ENCODE measurements at regions not wholly inside any gene's neighbourhood (a gene's known extent, or its start where the extent isn't known, plus 50 kb on each side); places are given as distances from the start of the nearest gene placed in this dataset.

DNA sequence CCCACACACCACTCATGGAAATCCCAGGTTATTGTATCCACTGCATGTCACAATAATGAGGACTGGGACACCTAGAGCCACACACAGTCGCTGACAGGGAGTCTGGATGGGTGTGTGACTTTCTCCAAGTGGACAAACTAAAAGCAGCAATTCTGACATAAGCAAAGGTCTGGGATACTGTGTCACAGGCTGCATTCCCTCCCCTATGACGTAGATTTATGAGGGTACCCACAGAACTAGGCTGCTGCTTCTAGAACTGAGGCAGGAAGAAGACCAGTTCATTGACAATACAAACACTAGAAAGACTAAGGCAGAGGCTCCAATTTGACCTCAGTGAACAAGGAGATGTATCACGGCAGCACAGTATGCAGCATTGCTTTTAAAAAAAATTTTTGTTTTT is 63.6 kb upstream of the TBCA start (continued):
- no peak for TF ChIP-seq GATA2 (CRISPR knock-in tag; IDR thresholded peaks at IDR 0.05)
- TF ChIP-seq RXRA (IDR thresholded peaks at IDR 0.05; ENCODE audit: borderline replicate concordance, low read depth) = no peak
- TF ChIP-seq MEF2A (IDR thresholded peaks at IDR 0.05; ENCODE audit: borderline replicate concordance, low read depth) = no peak
- TF ChIP-seq, protein P1, sequence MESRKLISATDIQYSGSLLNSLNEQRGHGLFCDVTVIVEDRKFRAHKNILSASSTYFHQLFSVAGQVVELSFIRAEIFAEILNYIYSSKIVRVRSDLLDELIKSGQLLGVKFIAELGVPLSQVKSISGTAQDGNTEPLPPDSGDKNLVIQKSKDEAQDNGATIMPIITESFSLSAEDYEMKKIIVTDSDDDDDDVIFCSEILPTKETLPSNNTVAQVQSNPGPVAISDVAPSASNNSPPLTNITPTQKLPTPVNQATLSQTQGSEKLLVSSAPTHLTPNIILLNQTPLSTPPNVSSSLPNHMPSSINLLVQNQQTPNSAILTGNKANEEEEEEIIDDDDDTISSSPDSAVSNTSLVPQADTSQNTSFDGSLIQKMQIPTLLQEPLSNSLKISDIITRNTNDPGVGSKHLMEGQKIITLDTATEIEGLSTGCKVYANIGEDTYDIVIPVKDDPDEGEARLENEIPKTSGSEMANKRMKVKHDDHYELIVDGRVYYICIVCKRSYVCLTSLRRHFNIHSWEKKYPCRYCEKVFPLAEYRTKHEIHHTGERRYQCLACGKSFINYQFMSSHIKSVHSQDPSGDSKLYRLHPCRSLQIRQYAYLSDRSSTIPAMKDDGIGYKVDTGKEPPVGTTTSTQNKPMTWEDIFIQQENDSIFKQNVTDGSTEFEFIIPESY (IDR thresholded peaks at IDR 0.05; ENCODE audit: borderline replicate concordance, low read depth) = no peak
- no peak for TF ChIP-seq FOXJ3 (CRISPR knock-in tag; IDR thresholded peaks at IDR 0.05)
- TF ChIP-seq YY1 (IDR thresholded peaks at IDR 0.05; ENCODE audit: low read depth) = no peak
- no peak for TF ChIP-seq SMC3 (IDR thresholded peaks at IDR 0.05; ENCODE audit: low read depth, low read length)
- no peak for TF ChIP-seq RAD21 (IDR thresholded peaks at IDR 0.05; ENCODE audit: low read length)

DNA sequence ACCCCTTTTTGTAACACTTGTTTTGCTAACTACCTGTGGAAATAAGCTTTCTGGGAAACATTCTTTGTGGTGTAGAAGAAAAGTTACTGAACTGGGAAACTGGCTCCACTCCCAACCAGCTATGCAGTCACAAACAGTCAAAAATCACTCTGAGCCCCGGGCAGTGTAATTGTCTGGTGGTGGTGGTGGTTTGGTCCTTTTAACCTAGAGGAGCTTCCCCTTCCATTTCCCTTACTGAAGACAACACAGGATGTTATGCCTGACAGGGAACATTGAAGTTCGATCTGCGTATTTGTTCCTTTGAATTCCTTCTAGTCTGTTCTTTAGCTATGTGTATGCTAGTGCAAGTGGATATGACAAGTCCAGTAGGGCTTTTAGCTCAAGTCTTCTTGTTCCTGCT is 56.8 kb upstream of the TBCA start:
- ChIA-PET CTCF (interaction anchor here (0.7 to 0.9 kb wide), 2 partner anchors 9 to 1289 kb away, joined by 3 to 4 read pairs; no protein-coding TSS in a partner anchor), POLR2A (no interaction called here)
- Histone ChIP-seq H3K79me2 (ENCODE audit: insufficient read depth) (no peaks in the 10 kb centered on the region), H3K4me2 (no peak overlapping the region), H3K27me3 (ENCODE audit: insufficient read depth) (no peaks in the 10 kb centered on the region), H3K27ac (ENCODE audit: low read depth in 2 of 2, low read length in 1 of 2) (no peak overlapping the region), H3K9me2 (no peaks in the 10 kb centered on the region), H3K4me1 (ENCODE audit: control insufficient read depth in 1 of 2, insufficient read depth in 2 of 2, low read depth in 1 of 2, low read length in 1 of 2) (no peaks in the 10 kb centered on the region), H3F3A (replicated peaks; ENCODE audit: insufficient read depth) (no peaks in the 10 kb centered on the region), H3K9ac (no peak overlapping the region), H3K36me3 (replicated peaks in 1 of 2; ENCODE audit: control insufficient read depth in 1 of 2, insufficient read depth in 2 of 2, low read length in 1 of 2) (no peaks in the 10 kb centered on the region), H3K9me3 (no peaks in the 10 kb centered on the region), H4K20me1 (ENCODE audit: insufficient read depth) (no peaks in the 10 kb centered on the region), H2AFZ (ENCODE audit: low read depth) (no peak overlapping the region), H3K4me3 (ENCODE audit: low read depth in 2 of 2, low read length in 1 of 2) (no peak overlapping the region)
- 76% methylated on average over 3 of the region's 3 CpGs for WGBS (ENCODE audit: low lambda C conversion rate)
- TF ChIP-seq JUND (IDR thresholded peaks at IDR 0.05) (no peak), RAD21 (IDR thresholded peaks at IDR 0.05; ENCODE audit: low read length) (no peak), SMC3 (IDR thresholded peaks at IDR 0.05; ENCODE audit: low read depth, low read length) (no peak), TEAD4 (IDR thresholded peaks at IDR 0.05; ENCODE audit: borderline replicate concordance, insufficient read depth) (no peak), NRF1 (IDR thresholded peaks at IDR 0.05; ENCODE audit: low read depth, low read length) (no peak), GATA2 (CRISPR knock-in tag; IDR thresholded peaks at IDR 0.05) (no peak), RXRA (IDR thresholded peaks at IDR 0.05; ENCODE audit: borderline replicate concordance, low read depth) (no peak), FOXJ3 (CRISPR knock-in tag; IDR thresholded peaks at IDR 0.05) (no peak)
- TF ChIP-seq, protein P2, sequence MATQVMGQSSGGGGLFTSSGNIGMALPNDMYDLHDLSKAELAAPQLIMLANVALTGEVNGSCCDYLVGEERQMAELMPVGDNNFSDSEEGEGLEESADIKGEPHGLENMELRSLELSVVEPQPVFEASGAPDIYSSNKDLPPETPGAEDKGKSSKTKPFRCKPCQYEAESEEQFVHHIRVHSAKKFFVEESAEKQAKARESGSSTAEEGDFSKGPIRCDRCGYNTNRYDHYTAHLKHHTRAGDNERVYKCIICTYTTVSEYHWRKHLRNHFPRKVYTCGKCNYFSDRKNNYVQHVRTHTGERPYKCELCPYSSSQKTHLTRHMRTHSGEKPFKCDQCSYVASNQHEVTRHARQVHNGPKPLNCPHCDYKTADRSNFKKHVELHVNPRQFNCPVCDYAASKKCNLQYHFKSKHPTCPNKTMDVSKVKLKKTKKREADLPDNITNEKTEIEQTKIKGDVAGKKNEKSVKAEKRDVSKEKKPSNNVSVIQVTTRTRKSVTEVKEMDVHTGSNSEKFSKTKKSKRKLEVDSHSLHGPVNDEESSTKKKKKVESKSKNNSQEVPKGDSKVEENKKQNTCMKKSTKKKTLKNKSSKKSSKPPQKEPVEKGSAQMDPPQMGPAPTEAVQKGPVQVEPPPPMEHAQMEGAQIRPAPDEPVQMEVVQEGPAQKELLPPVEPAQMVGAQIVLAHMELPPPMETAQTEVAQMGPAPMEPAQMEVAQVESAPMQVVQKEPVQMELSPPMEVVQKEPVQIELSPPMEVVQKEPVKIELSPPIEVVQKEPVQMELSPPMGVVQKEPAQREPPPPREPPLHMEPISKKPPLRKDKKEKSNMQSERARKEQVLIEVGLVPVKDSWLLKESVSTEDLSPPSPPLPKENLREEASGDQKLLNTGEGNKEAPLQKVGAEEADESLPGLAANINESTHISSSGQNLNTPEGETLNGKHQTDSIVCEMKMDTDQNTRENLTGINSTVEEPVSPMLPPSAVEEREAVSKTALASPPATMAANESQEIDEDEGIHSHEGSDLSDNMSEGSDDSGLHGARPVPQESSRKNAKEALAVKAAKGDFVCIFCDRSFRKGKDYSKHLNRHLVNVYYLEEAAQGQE (IDR thresholded peaks at IDR 0.05; ENCODE audit: low read depth, low read length) = no peak
- TF ChIP-seq, protein P3, sequence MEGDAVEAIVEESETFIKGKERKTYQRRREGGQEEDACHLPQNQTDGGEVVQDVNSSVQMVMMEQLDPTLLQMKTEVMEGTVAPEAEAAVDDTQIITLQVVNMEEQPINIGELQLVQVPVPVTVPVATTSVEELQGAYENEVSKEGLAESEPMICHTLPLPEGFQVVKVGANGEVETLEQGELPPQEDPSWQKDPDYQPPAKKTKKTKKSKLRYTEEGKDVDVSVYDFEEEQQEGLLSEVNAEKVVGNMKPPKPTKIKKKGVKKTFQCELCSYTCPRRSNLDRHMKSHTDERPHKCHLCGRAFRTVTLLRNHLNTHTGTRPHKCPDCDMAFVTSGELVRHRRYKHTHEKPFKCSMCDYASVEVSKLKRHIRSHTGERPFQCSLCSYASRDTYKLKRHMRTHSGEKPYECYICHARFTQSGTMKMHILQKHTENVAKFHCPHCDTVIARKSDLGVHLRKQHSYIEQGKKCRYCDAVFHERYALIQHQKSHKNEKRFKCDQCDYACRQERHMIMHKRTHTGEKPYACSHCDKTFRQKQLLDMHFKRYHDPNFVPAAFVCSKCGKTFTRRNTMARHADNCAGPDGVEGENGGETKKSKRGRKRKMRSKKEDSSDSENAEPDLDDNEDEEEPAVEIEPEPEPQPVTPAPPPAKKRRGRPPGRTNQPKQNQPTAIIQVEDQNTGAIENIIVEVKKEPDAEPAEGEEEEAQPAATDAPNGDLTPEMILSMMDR (IDR thresholded peaks at IDR 0.05) = no peak
- TF ChIP-seq, protein P4, sequence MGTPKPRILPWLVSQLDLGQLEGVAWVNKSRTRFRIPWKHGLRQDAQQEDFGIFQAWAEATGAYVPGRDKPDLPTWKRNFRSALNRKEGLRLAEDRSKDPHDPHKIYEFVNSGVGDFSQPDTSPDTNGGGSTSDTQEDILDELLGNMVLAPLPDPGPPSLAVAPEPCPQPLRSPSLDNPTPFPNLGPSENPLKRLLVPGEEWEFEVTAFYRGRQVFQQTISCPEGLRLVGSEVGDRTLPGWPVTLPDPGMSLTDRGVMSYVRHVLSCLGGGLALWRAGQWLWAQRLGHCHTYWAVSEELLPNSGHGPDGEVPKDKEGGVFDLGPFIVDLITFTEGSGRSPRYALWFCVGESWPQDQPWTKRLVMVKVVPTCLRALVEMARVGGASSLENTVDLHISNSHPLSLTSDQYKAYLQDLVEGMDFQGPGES (IDR thresholded peaks at IDR 0.05; ENCODE audit: low read depth, low read length) = no peak
- TF ChIP-seq, protein P5, sequence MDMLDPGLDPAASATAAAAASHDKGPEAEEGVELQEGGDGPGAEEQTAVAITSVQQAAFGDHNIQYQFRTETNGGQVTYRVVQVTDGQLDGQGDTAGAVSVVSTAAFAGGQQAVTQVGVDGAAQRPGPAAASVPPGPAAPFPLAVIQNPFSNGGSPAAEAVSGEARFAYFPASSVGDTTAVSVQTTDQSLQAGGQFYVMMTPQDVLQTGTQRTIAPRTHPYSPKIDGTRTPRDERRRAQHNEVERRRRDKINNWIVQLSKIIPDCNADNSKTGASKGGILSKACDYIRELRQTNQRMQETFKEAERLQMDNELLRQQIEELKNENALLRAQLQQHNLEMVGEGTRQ (IDR thresholded peaks at IDR 0.05; ENCODE audit: borderline replicate concordance, low read depth, low read length) = no peak
- no peak for DNase-seq
